Natural killer cell (primary cell): ENCODE measurements at regions not wholly inside any gene's neighbourhood (a gene's known extent, or its start where the extent isn't known, plus 50 kb on each side); places are given as distances from the start of the nearest gene placed in this dataset.
A peak's percentile ranks its signal among the peaks of the same experiment; 100 is the strongest.

ENCODE experiments used
- ATAC-seq, 3 donors: fragments of 150-1000 bp in 2 of 3; fragments of 200-7000 bp in 1 of 3; cut with Tn5 transposase; 1 replicate in 1 of 3; 2 replicates in 2 of 3; pipeline ENCODE4 v1.10.0; 2021; ENCODE audit warnings: mild to moderate bottlenecking in 2 of 3, moderate library complexity in 2 of 3
- DNase-seq, 2 donors: peaks; one replicate each; pipeline versions ENCODE4 v3.0.0 to v3.0.0-alpha.2; 2013 to 2021; ENCODE audit warnings: mixed read lengths in 1 of 2
- H3K27ac ChIP-seq: one replicate; pipeline ENCODE4 v1.5.1; 2013; ENCODE audit warnings: mild to moderate bottlenecking, low read length
- H3K27me3 ChIP-seq: one replicate; pipeline ENCODE4 v1.6.1; 2013; ENCODE audit warnings: low read length; ENCODE audit not compliant: control insufficient read depth, insufficient read depth
- H3K36me3 ChIP-seq: one replicate; pipeline ENCODE4 v1.6.1; 2013; ENCODE audit warnings: low read length; ENCODE audit not compliant: control insufficient read depth, insufficient read depth
- H3K4me1 ChIP-seq: one replicate; pipeline ENCODE4 v1.6.1; 2013; ENCODE audit warnings: low read length; ENCODE audit not compliant: control insufficient read depth, insufficient read depth
- H3K4me3 ChIP-seq: one replicate; pipeline ENCODE4 v1.5.1; 2013; ENCODE audit warnings: low read length
- H3K9me3 ChIP-seq: one replicate; pipeline ENCODE4 v1.6.1; 2013; ENCODE audit warnings: low read length; ENCODE audit not compliant: control insufficient read depth, insufficient read depth
- H3K27ac Mint-ChIP-seq, 2 donors: one replicate each; pipeline ENCODE4 v1.8.0; 2022; ENCODE audit warnings: mild to moderate bottlenecking in 2 of 2, mixed read lengths in 2 of 2, moderate library complexity in 1 of 2
- H3K27me3 Mint-ChIP-seq, 2 donors: one replicate each; pipeline ENCODE4 v1.8.0; 2022; ENCODE audit warnings: low read depth in 2 of 2, mixed read lengths in 2 of 2
- H3K36me3 Mint-ChIP-seq: one replicate; pipeline ENCODE4 v1.8.0; 2022; ENCODE audit warnings: mixed read lengths
- H3K4me1 Mint-ChIP-seq, 2 donors: one replicate each; pipeline ENCODE4 v1.8.0; 2022; ENCODE audit warnings: mixed read lengths in 2 of 2
- H3K4me3 Mint-ChIP-seq: one replicate; pipeline ENCODE4 v1.8.0; 2022; ENCODE audit warnings: mild to moderate bottlenecking, moderate library complexity, mixed read lengths
- H3K9me3 Mint-ChIP-seq, 2 donors: one replicate each; pipeline ENCODE4 v1.8.0; 2022; ENCODE audit warnings: mixed read lengths in 2 of 2
- CTCF ChIP-seq: fragments of 200-600 bp; IDR thresholded peaks from one replicate; pipeline ENCODE4 v1.8.0; 2022; ENCODE audit warnings: antibody characterized with exemption
- WGBS: methylation state at CpG from one replicate; pipeline ENCODE4 v1.1.7; 2013; ENCODE audit warnings: missing lambda C conversion rate; ENCODE audit not compliant: insufficient coverage; 5-methylcytosine and 5-hydroxymethylcytosine counted together
- intact Hi-C: fragments of 100-400 bp; cut with micrococcal nuclease; formaldehyde crosslinking; loops from one replicate; pipeline ENCODE4 v1.14.2; 2022

GRCh38 chr3:130260918-130261317 lies 84.6 kb upstream of the COL6A5 start:
- no peaks in the 10 kb centered on the region for H3K9me3 ChIP-seq
- no peak overlapping the region for H3K27ac ChIP-seq
- DNase-seq, result no peak
- Mint-ChIP-seq H3K27ac (no peak overlapping the region), H3K36me3 (no peaks in the 10 kb centered on the region), H3K4me1 (no peaks in the 10 kb centered on the region), H3K9me3 (no peaks in the 10 kb centered on the region), H3K27me3 (peaks cover 3 to 32% of the 10 kb centered on the region in 2 donors), H3K4me3 (no peak overlapping the region)
- no peaks in the 10 kb centered on the region for H3K27me3 ChIP-seq
- WGBS, result 95% methylated on average over 5 of the region's 5 CpGs
- H3K4me1 ChIP-seq, result no peaks in the 10 kb centered on the region
- no peak for ATAC-seq
- no peak overlapping the region for H3K4me3 ChIP-seq
- intact Hi-C loops, result no loop called here
- no peak for TF ChIP-seq CTCF
- no peaks in the 10 kb centered on the region for H3K36me3 ChIP-seq

GRCh38 chr3:130263708-130264107 lies 81.8 kb upstream of the COL6A5 start:
- Histone ChIP-seq H3K27me3 (no peaks in the 10 kb centered on the region), H3K36me3 (no peaks in the 10 kb centered on the region), H3K9me3 (no peaks in the 10 kb centered on the region), H3K27ac (no peak overlapping the region), H3K4me3 (no peak overlapping the region), H3K4me1 (no peaks in the 10 kb centered on the region)
- Mint-ChIP-seq H3K27ac (no peak overlapping the region), H3K27me3 (peaks cover 4 to 27% of the 10 kb centered on the region in 2 donors), H3K4me1 (no peaks in the 10 kb centered on the region), H3K4me3 (no peak overlapping the region), H3K36me3 (no peaks in the 10 kb centered on the region), H3K9me3 (no peaks in the 10 kb centered on the region)
- DNase-seq (no peak), ATAC-seq (no peak)
- WGBS, result 96% methylated on average over 25 of the region's 25 CpGs
- intact Hi-C loops, result no loop called here
- TF ChIP-seq CTCF, result no peak

GRCh38 chr3:130266817-130267216 lies 78.7 kb upstream of the COL6A5 start:
- ATAC-seq (no peak), DNase-seq (no peak)
- no peaks in the 10 kb centered on the region for H3K9me3 Mint-ChIP-seq
- Histone ChIP-seq H3K4me1 (no peaks in the 10 kb centered on the region), H3K4me3 (no peak overlapping the region), H3K36me3 (no peaks in the 10 kb centered on the region), H3K9me3 (no peaks in the 10 kb centered on the region), H3K27ac (no peak overlapping the region), H3K27me3 (no peaks in the 10 kb centered on the region)
- peaks cover 18 to 29% of the 10 kb centered on the region in 2 donors for H3K27me3 Mint-ChIP-seq
- no peak for TF ChIP-seq CTCF
- intact Hi-C loops, result no loop called here
- no peaks in the 10 kb centered on the region for H3K36me3 Mint-ChIP-seq
- H3K27ac Mint-ChIP-seq, result no peak overlapping the region
- H3K4me3 Mint-ChIP-seq, result no peak overlapping the region
- no peaks in the 10 kb centered on the region for H3K4me1 Mint-ChIP-seq

- WGBS, result 19% methylated on average over 7 of the region's 8 CpGs
- Histone ChIP-seq H3K4me3 (no peak overlapping the region), H3K27ac (no peak overlapping the region), H3K36me3 (no peaks in the 10 kb centered on the region), H3K9me3 (no peaks in the 10 kb centered on the region), H3K4me1 (no peaks in the 10 kb centered on the region), H3K27me3 (no peaks in the 10 kb centered on the region)
- ATAC-seq (peak in 1 of 3 donors; percentile 58), DNase-seq (peak in 1 of 2 donors; percentile 38)
- Mint-ChIP-seq H3K36me3 (no peaks in the 10 kb centered on the region), H3K4me1 (no peaks in the 10 kb centered on the region), H3K27ac (no peak overlapping the region), H3K9me3 (no peaks in the 10 kb centered on the region), H3K27me3 (peaks cover 2 to 45% of the 10 kb centered on the region in 2 donors), H3K4me3 (no peak overlapping the region)
- peak; percentile 40 for TF ChIP-seq CTCF
- intact Hi-C loops, result no loop called here
These were observed 69.2 kb upstream of the COL6A5 start for GRCh38 chr3:130276203-130276803.
